NB4 (cell line): ENCODE measurements at regions not wholly inside any gene's neighbourhood (a gene's known extent, or its start where the extent isn't known, plus 50 kb on each side); places are given as distances from the start of the nearest gene placed in this dataset.

Experiments used
- DNase-seq: peaks from one replicate; pipeline ENCODE4 v3.0.0; 2010; ENCODE audit warnings: low read depth
- H3K4me3 ChIP-seq: one replicate; pipeline ENCODE4 v1.5.1; 2011; ENCODE audit warnings: mild to moderate bottlenecking, low read depth, low read length, moderate library complexity
- MAX ChIP-seq: IDR thresholded peaks from 2 replicates; pipeline ENCODE4 v1.6.1; 2011; ENCODE audit warnings: low read depth, low read length
- MYC ChIP-seq: IDR thresholded peaks from 2 replicates; pipeline ENCODE4 v1.6.1; 2011; ENCODE audit warnings: low read depth, low read length
- POLR2A ChIP-seq: IDR thresholded peaks from 2 replicates; pipeline ENCODE4 v1.6.1; 2011; ENCODE audit warnings: mild to moderate bottlenecking; ENCODE audit not compliant: insufficient read length; ENCODE audit errors: extremely low read depth
- TF ChIP-seq, protein P1 (sequence below): IDR thresholded peaks from one replicate; pipeline ENCODE4 v1.5.1; 2012; ENCODE audit warnings: low read depth, low read length

DNA sequence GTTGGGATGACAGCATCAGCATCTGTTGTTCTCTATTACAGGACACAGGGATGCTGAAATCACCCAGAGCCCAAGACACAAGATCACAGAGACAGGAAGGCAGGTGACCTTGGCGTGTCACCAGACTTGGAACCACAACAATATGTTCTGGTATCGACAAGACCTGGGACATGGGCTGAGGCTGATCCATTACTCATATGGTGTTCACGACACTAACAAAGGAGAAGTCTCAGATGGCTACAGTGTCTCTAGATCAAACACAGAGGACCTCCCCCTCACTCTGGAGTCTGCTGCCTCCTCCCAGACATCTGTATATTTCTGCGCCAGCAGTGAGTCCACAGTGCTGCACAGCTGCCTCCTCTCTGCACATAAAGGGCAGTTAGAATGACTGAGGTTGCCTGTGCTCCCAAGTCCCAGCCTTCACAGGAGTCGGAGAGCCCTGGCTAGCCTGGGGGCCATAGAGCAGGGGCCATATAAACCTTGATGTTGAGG, 142.2 kb upstream of the PRSS58 start:
- DNase-seq: no peak
- no peak overlapping the region for H3K4me3 ChIP-seq
- TF ChIP-seq, protein P1, sequence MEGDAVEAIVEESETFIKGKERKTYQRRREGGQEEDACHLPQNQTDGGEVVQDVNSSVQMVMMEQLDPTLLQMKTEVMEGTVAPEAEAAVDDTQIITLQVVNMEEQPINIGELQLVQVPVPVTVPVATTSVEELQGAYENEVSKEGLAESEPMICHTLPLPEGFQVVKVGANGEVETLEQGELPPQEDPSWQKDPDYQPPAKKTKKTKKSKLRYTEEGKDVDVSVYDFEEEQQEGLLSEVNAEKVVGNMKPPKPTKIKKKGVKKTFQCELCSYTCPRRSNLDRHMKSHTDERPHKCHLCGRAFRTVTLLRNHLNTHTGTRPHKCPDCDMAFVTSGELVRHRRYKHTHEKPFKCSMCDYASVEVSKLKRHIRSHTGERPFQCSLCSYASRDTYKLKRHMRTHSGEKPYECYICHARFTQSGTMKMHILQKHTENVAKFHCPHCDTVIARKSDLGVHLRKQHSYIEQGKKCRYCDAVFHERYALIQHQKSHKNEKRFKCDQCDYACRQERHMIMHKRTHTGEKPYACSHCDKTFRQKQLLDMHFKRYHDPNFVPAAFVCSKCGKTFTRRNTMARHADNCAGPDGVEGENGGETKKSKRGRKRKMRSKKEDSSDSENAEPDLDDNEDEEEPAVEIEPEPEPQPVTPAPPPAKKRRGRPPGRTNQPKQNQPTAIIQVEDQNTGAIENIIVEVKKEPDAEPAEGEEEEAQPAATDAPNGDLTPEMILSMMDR: no peak

DNA sequence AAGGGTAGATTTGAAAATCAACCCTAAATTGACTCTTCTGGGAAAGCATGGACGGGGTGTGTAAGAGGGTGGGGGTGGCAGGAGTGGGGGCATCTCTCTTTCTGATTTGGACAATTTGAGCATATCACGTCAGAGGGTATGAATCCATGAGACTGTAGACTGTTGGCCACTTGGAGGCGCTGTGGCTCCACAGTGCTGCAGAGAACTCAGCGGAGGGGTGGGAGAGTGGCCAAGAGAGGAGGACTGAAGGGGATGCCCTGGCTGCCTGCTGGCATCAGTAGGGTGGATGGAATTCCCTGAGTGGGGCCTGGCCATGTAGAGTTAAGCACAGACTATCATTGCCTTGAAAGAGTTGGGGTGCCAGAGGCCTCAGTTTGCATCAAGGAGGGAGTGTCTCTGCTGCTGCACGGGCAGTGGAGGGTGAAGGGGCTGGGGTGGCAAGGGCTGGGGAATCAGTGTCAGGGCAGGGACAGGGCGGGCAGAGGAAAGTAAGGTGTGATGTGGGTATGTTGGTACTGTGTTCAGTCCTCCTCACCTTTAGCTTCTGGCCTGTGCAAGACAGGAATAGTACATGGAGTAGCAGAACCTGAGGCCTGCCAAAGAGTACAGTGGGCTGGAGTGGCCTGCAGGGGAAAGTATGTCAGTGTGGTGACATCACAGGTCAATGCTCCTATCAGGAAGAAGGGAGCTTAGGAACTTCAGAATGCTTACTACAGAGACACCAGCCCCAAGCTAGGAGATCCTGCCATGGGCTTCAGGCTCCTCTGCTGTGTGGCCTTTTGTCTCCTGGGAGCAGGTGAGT, 133.5 kb upstream of the PRSS58 start:
- peak; percentile 71 for DNase-seq

DNA sequence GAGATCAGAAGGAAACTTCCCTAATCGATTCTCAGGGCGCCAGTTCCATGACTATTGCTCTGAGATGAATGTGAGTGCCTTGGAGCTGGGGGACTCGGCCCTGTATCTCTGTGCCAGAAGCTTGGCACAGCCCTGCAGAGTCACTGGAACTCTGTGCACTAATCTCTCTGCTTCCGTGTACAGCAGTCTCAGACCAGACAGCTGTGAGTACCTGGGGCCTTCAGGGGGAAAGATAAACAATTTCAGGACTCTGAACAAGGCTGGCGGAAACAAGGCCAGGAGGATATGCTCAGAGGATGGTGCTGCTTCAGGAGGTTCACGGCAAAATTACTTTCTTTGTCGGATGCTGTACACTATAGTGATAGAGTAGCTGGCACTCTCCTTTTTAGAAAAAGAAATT, 131.7 kb upstream of the PRSS58 start:
- no peak overlapping the region for H3K4me3 ChIP-seq
- DNase-seq: no peak
- TF ChIP-seq MYC (no peak), MAX (no peak), POLR2A (no peak)
- TF ChIP-seq, protein P1: no peak

More for the DNA sequence above, 133.5 kb upstream of the PRSS58 start:
- no peak overlapping the region for H3K4me3 ChIP-seq
- TF ChIP-seq POLR2A (no peak), MAX (no peak), MYC (0 out of 2 replicates have a peak, but pooled peaks have one; percentile 12)
- TF ChIP-seq, protein P1: peak; percentile 72

DNA sequence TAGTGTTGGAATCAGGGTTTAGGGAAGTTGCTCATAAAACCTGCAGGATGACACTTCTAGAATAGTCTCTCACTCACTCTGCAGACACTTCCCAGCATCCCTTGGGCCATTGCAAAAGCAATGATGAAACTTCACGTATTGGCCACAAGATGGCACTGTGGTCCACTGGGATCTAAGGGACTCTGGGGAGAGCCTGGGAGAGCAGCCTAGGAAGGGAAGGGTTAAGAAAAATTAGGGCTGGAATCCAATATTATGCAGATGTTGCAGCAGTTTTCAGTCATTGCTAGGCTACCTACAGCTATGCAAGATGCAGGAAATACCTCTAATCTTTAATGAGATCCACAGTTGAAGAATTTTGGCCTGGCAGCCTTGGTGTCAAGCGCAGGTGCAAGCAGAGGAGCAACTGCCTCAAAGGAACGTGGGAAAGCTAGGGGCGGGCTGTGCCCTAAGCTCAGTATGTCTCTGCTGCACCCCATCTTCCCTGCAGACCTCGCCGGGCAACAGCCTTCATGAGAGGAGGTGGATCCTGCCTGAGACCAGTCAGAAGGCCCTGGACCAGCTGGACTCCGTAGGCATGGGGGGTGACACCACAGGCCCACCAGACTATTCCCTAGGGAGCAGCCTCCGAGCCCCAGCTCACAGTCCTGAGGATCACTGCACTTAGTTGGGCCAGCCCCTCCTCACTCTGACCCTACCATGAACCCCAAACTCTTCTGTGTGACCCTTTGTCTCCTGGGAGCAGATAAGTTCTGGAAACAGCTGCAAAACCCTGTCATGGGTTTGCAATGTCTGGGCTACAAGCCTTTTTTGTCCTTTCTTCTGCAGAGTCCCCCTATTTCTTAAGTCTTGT, 127.9 kb upstream of the PRSS58 start:
- DNase-seq: peak; percentile 95
- H3K4me3 ChIP-seq: peak overlapping the region; percentile 53

DNA sequence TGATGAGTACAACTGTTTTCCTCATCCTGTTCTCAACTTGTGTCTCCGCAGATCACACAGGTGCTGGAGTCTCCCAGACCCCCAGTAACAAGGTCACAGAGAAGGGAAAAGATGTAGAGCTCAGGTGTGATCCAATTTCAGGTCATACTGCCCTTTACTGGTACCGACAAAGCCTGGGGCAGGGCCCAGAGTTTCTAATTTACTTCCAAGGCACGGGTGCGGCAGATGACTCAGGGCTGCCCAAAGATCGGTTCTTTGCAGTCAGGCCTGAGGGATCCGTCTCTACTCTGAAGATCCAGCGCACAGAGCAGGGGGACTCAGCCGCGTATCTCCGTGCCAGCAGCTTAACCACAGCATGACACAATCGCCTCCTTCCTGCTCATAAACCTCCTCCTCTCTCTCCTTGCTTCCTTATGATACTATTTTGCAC, 126.7 kb upstream of the PRSS58 start:
- peak overlapping the region; percentile 71 for H3K4me3 ChIP-seq
- peak; percentile 99 for DNase-seq
- TF ChIP-seq MYC: no peak
- TF ChIP-seq, protein P1: no peak
- TF ChIP-seq MAX: no peak
- TF ChIP-seq POLR2A: no peak

More for the DNA sequence above, 127.9 kb upstream of the PRSS58 start:
- TF ChIP-seq, protein P1: peak; percentile 90
- peak; percentile 80 for TF ChIP-seq MAX
- TF ChIP-seq POLR2A: no peak
